GM23338 (cell line): ENCODE measurements at regions not wholly inside any gene's neighbourhood (a gene's known extent, or its start where the extent isn't known, plus 50 kb on each side); places are given as distances from the start of the nearest gene placed in this dataset.

ENCODE experiments used
- ATAC-seq: fragments of 200-7000 bp; cut with Tn5 transposase; 3 replicates; pipeline ENCODE4 v1.9.1; 2020
- DNase-seq: peaks from one replicate; pipeline ENCODE4 v3.0.0-alpha.2; 2015; ENCODE audit warnings: low spot score
- H2AFZ ChIP-seq: fragments of 200-600 bp; sonication (generic); 2 replicates; pipeline ENCODE4 v1.8.0; 2016; ENCODE audit warnings: antibody characterized with exemption, mild to moderate bottlenecking, moderate library complexity
- H3F3A ChIP-seq: fragments of 200-600 bp; sonication (generic); replicated peaks from 2 replicates; pipeline ENCODE4 v1.8.0; 2017; ENCODE audit warnings: antibody characterized with exemption, mixed run types, low read depth
- H3K27ac ChIP-seq: fragments of 200-600 bp; sonication (generic); 2 replicates; pipeline ENCODE4 v1.6.1; 2016; ENCODE audit warnings: low read depth
- H3K27me3 ChIP-seq: fragments of 200-600 bp; sonication (generic); 2 replicates; pipeline ENCODE4 v1.8.0; 2016; ENCODE audit warnings: mild to moderate bottlenecking, mixed run types, moderate library complexity; ENCODE audit not compliant: insufficient read depth
- H3K36me3 ChIP-seq: fragments of 200-600 bp; sonication (generic); 2 replicates; pipeline ENCODE4 v1.8.0; 2016; ENCODE audit warnings: mild to moderate bottlenecking; ENCODE audit not compliant: insufficient read depth
- H3K4me1 ChIP-seq: fragments of 200-600 bp; sonication (generic); 2 replicates; pipeline ENCODE4 v1.8.0; 2016; ENCODE audit warnings: mild to moderate bottlenecking, moderate library complexity; ENCODE audit not compliant: insufficient read depth
- H3K4me2 ChIP-seq: fragments of 200-600 bp; sonication (generic); 2 replicates; pipeline ENCODE4 v1.7.1; 2017; ENCODE audit warnings: mixed run types
- H3K4me3 ChIP-seq: fragments of 200-600 bp; sonication (generic); 2 replicates; pipeline ENCODE4 v1.6.1; 2016; ENCODE audit warnings: mixed run types
- H3K79me2 ChIP-seq: fragments of 200-600 bp; sonication (generic); replicated peaks from 2 replicates; pipeline ENCODE4 v1.8.0; 2017; ENCODE audit warnings: mild to moderate bottlenecking; ENCODE audit not compliant: insufficient read depth
- H3K9me2 ChIP-seq: fragments of 200-600 bp; sonication (generic); 2 replicates; pipeline ENCODE4 v1.8.0; 2017; ENCODE audit not compliant: insufficient read depth
- H4K20me1 ChIP-seq: fragments of 200-600 bp; sonication (generic); replicated peaks from 2 replicates; pipeline ENCODE4 v1.8.0; 2017; ENCODE audit warnings: mild to moderate bottlenecking; ENCODE audit not compliant: insufficient read depth
- H3K27ac Mint-ChIP-seq: 2 replicates; pipeline ENCODE4 v1.8.0; 2020; ENCODE audit warnings: inconsistent platforms, mild to moderate bottlenecking, moderate library complexity, mixed read lengths
- H3K27me3 Mint-ChIP-seq: 3 replicates; pipeline ENCODE4 v1.8.0; 2022; ENCODE audit warnings: low read depth, mild to moderate bottlenecking, moderate library complexity, mixed read lengths, inconsistent platforms; ENCODE audit not compliant: insufficient read depth, poor library complexity
- H3K36me3 Mint-ChIP-seq: 3 replicates; pipeline ENCODE4 v1.8.0; 2021; ENCODE audit warnings: low read depth, mild to moderate bottlenecking, inconsistent platforms, moderate library complexity, mixed read lengths
- H3K4me1 Mint-ChIP-seq: 3 replicates; pipeline ENCODE4 v1.8.0; 2020; ENCODE audit warnings: mild to moderate bottlenecking, inconsistent platforms, mixed read lengths
- H3K4me3 Mint-ChIP-seq: 3 replicates; pipeline ENCODE4 v1.8.0; 2021; ENCODE audit warnings: moderate library complexity, mild to moderate bottlenecking, inconsistent platforms, mixed read lengths
- H3K9me3 Mint-ChIP-seq: 3 replicates; pipeline ENCODE4 v1.8.0; 2020; ENCODE audit warnings: moderate library complexity, mild to moderate bottlenecking, inconsistent platforms, mixed read lengths
- CREB1 ChIP-seq: fragments of 250-450 bp; sonication (Bioruptor Pico); IDR thresholded peaks from 2 replicates; pipeline ENCODE4 v1.5.0; 2020; ENCODE audit warnings: low read depth, mild to moderate bottlenecking, moderate library complexity
- EZH2phosphoT487 ChIP-seq: fragments of 200-600 bp; sonication (generic); IDR thresholded peaks from one replicate; pipeline ENCODE4 v1.8.1; 2018; ENCODE audit warnings: antibody characterized with exemption; ENCODE audit not compliant: unreplicated experiment
- JUNB ChIP-seq: IDR thresholded peaks from one replicate; pipeline ENCODE4 v1.6.1; 2016; ENCODE audit warnings: antibody characterized with exemption; ENCODE audit not compliant: unreplicated experiment
- POLR2AphosphoS5 ChIP-seq: IDR thresholded peaks from 2 replicates; pipeline ENCODE4 v1.6.1; 2016; ENCODE audit warnings: antibody characterized with exemption, low read depth
- STAT1 ChIP-seq: IDR thresholded peaks from one replicate; pipeline ENCODE4 v1.6.1; 2016; ENCODE audit warnings: antibody characterized with exemption; ENCODE audit not compliant: unreplicated experiment
- ZNF114 ChIP-seq: fragments of 250-450 bp; sonication (Bioruptor Pico); IDR thresholded peaks from 2 replicates; pipeline ENCODE4 v1.5.0; 2020; ENCODE audit warnings: mild to moderate bottlenecking, moderate library complexity
- ZNF331 ChIP-seq: fragments of 250-450 bp; sonication (Bioruptor Pico); IDR thresholded peaks from 2 replicates; pipeline ENCODE4 v1.5.0; 2020; ENCODE audit warnings: low read depth, mild to moderate bottlenecking, moderate library complexity
- ZNF462 ChIP-seq: fragments of 250-450 bp; sonication (Bioruptor Pico); IDR thresholded peaks from 2 replicates; pipeline ENCODE4 v1.5.0; 2020; ENCODE audit warnings: mild to moderate bottlenecking, moderate library complexity
- TF ChIP-seq, protein P1 (sequence below): IDR thresholded peaks from one replicate; pipeline ENCODE4 v1.6.1; 2018; ENCODE audit warnings: antibody characterized with exemption; ENCODE audit not compliant: unreplicated experiment
- TF ChIP-seq, protein P2 (sequence below), 2 experiments: fragments of 200-600 bp in 1 of 2; sonication (generic) in 1 of 2; conservative IDR thresholded peaks; 2 replicates each; pipeline versions ENCODE4 v1.5.1 to v1.6.1; 2016 to 2017; ENCODE audit warnings: antibody characterized with exemption in 2 of 2, low read depth in 2 of 2, mild to moderate bottlenecking in 2 of 2, moderate library complexity in 1 of 2

- H3K27me3 ChIP-seq: no peaks in the 10 kb centered on the region
- Mint-ChIP-seq H3K4me1 (peaks cover 12% of the 10 kb centered on the region), H3K27me3 (peaks cover 8% of the 10 kb centered on the region), H3K9me3 (no peaks in the 10 kb centered on the region; the same call in 2 of the 3 replicates), H3K36me3 (no peaks in the 10 kb centered on the region), H3K4me3 (no peak overlapping the region), H3K27ac (no peak overlapping the region)
- H2AFZ ChIP-seq: no peak overlapping the region
- no peaks in the 10 kb centered on the region for H3K36me3 ChIP-seq
- H4K20me1 ChIP-seq: no peaks in the 10 kb centered on the region
- no peak for DNase-seq
- no peak overlapping the region for H3K4me3 ChIP-seq
- no peak overlapping the region for H3K27ac ChIP-seq
- peaks cover 4% of the 10 kb centered on the region; the same call in 1 of the 2 replicates for H3K9me2 ChIP-seq
- peaks cover 12% of the 10 kb centered on the region; the same call in 1 of the 2 replicates for H3K4me1 ChIP-seq
- no peak for ATAC-seq
- H3K79me2 ChIP-seq: no peaks in the 10 kb centered on the region
- H3F3A ChIP-seq: no peaks in the 10 kb centered on the region
- TF ChIP-seq ZNF462 (no peak), JUNB (no peak), CREB1 (CRISPR knock-in tag) (no peak), POLR2AphosphoS5 (no peak), ZNF331 (no peak), EZH2phosphoT487 (no peak), STAT1 (no peak), ZNF114 (no peak)
- TF ChIP-seq, protein P1, sequence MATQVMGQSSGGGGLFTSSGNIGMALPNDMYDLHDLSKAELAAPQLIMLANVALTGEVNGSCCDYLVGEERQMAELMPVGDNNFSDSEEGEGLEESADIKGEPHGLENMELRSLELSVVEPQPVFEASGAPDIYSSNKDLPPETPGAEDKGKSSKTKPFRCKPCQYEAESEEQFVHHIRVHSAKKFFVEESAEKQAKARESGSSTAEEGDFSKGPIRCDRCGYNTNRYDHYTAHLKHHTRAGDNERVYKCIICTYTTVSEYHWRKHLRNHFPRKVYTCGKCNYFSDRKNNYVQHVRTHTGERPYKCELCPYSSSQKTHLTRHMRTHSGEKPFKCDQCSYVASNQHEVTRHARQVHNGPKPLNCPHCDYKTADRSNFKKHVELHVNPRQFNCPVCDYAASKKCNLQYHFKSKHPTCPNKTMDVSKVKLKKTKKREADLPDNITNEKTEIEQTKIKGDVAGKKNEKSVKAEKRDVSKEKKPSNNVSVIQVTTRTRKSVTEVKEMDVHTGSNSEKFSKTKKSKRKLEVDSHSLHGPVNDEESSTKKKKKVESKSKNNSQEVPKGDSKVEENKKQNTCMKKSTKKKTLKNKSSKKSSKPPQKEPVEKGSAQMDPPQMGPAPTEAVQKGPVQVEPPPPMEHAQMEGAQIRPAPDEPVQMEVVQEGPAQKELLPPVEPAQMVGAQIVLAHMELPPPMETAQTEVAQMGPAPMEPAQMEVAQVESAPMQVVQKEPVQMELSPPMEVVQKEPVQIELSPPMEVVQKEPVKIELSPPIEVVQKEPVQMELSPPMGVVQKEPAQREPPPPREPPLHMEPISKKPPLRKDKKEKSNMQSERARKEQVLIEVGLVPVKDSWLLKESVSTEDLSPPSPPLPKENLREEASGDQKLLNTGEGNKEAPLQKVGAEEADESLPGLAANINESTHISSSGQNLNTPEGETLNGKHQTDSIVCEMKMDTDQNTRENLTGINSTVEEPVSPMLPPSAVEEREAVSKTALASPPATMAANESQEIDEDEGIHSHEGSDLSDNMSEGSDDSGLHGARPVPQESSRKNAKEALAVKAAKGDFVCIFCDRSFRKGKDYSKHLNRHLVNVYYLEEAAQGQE: no peak
- TF ChIP-seq, protein P2, sequence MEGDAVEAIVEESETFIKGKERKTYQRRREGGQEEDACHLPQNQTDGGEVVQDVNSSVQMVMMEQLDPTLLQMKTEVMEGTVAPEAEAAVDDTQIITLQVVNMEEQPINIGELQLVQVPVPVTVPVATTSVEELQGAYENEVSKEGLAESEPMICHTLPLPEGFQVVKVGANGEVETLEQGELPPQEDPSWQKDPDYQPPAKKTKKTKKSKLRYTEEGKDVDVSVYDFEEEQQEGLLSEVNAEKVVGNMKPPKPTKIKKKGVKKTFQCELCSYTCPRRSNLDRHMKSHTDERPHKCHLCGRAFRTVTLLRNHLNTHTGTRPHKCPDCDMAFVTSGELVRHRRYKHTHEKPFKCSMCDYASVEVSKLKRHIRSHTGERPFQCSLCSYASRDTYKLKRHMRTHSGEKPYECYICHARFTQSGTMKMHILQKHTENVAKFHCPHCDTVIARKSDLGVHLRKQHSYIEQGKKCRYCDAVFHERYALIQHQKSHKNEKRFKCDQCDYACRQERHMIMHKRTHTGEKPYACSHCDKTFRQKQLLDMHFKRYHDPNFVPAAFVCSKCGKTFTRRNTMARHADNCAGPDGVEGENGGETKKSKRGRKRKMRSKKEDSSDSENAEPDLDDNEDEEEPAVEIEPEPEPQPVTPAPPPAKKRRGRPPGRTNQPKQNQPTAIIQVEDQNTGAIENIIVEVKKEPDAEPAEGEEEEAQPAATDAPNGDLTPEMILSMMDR (conservative IDR thresholded peaks at IDR 0.05; ENCODE audit: low read depth in 2 of 2): no peak
- H3K4me2 ChIP-seq: no peak overlapping the region
Measured at GRCh38 chr6:11327961-11328360, 95.5 kb upstream of the NEDD9 start.
